Astrocyte (in vitro differentiated cells and primary cell): ENCODE measurements at regions not wholly inside any gene's neighbourhood (a gene's known extent, or its start where the extent isn't known, plus 50 kb on each side); places are given as distances from the start of the nearest gene placed in this dataset.

Experiments
- EZH2 ChIP-seq: IDR thresholded peaks from 2 replicates; pipeline ENCODE4 v1.6.1; 2012; ENCODE audit warnings: mild to moderate bottlenecking, low read length, inconsistent platforms; ENCODE audit not compliant: insufficient read depth
- TF ChIP-seq, protein P1 (sequence below): IDR thresholded peaks from 2 replicates; pipeline ENCODE4 v1.5.1; 2011; ENCODE audit warnings: low read depth, mild to moderate bottlenecking, inconsistent platforms, low read length, moderate library complexity; ENCODE audit not compliant: insufficient read depth

DNA sequence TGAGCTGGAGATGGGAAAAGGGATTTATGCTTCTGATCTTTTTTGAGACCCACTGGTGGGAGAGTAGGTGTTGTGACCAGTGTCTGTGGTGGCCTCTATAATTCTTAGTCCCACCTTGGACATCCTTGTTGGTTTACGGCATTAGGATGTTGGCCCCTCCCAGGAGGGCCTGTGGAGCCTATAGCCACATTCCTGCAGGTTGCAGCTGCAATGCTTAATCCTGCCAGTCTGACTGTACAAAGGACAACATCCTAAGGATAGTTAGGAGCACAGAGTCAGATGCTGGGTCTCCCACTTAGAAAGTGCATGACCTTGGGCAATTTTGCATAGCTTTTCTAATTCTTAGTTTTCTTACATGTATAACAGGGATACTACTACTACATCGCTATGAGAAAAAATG, 150.9 kb upstream of the SLC38A2 start:
- TF ChIP-seq EZH2 = no peak
- TF ChIP-seq, protein P1, sequence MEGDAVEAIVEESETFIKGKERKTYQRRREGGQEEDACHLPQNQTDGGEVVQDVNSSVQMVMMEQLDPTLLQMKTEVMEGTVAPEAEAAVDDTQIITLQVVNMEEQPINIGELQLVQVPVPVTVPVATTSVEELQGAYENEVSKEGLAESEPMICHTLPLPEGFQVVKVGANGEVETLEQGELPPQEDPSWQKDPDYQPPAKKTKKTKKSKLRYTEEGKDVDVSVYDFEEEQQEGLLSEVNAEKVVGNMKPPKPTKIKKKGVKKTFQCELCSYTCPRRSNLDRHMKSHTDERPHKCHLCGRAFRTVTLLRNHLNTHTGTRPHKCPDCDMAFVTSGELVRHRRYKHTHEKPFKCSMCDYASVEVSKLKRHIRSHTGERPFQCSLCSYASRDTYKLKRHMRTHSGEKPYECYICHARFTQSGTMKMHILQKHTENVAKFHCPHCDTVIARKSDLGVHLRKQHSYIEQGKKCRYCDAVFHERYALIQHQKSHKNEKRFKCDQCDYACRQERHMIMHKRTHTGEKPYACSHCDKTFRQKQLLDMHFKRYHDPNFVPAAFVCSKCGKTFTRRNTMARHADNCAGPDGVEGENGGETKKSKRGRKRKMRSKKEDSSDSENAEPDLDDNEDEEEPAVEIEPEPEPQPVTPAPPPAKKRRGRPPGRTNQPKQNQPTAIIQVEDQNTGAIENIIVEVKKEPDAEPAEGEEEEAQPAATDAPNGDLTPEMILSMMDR = no peak
